HG03457 (cell line): ENCODE measurements at regions not wholly inside any gene's neighbourhood (a gene's known extent, or its start where the extent isn't known, plus 50 kb on each side); places are given as distances from the start of the nearest gene placed in this dataset.
"Not testable (repeated sequence)": the region's sequence is repeated elsewhere in the genome, so short reads cannot be mapped to it uniquely, and the experiment has no call there.

ENCODE experiments used
- ATAC-seq: cut with Tn5 transposase; IDR thresholded peaks from one replicate; pipeline ENCODE4 v1.9.1; 2021; ENCODE audit warnings: moderate number of reproducible peaks; ENCODE audit not compliant: unreplicated experiment

DNA sequence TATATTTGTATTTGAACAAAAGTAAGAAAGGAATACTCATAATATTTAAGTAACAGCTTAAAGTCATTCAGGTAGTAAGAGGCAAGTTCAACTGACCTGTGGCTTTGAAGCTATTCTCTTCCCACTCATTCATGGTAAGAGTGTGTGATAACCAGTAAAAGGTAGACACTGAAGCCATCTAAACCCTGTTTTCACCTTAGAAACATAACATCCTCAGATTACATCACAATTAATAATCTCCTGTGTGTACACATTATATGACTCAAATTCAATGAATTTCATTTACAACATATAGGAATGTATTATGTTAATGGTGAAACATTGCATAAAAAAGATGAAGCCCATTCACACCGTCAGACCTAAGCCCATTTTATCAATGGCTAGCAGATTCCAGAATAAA lies 364.8 kb upstream of the SNX7 start:
- no peak for ATAC-seq

DNA sequence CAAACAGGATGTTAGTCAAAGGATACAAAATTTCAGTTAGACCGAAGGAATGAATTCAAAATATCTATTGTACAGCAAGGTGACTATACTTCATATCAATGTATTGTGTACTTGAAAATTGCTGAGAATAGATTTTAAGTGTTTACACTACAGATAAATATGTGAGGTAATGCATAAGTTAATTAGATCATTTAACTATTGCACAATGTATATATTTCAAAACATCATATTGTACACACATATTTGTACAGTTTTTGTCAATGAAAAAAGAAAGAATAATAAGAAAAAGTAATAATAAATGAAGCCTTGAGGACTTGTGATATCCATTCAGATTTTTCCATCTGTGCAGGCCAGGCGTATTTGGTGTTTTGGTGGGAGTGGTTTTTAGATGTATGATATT lies 367.4 kb upstream of the SNX7 start:
- no peak for ATAC-seq

DNA sequence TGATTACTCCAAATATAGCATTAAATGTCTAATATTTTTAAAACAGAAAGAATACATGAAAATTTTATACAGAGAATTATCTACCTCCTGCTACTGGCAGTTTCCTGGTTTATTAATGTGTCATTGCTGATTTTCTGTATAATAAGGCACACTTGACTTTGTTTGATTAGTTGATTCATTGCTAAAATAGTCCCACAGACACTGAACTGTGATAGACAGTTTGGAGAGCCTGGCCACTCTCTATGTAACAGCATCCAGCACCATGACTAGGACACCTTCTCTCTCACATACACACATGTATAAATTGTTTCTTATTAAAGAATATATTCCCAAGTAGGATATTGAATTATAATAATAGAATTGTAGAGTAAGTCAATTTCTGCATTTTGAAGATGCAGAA lies 368.5 kb upstream of the SNX7 start:
- ATAC-seq, result no peak

DNA sequence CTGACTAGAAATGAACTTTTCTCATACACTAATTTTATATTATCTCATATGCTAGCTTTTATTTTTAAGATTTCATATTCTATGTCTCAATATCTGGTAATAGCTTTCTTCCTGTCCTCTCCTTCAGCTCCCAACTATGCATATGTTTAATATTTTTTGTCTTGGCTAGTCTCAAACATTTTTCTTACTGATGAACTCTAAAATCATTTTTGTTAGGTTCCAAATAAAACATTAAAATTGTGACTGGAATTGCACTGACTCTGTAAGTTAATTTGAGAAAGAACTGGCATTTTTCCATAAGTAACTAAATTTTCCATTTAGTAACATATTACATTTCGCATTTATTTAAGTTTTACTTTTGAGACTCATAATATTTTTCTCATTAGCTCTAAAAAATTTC lies 368.5 kb upstream of the DPYD start:
- ATAC-seq, result no peak

DNA sequence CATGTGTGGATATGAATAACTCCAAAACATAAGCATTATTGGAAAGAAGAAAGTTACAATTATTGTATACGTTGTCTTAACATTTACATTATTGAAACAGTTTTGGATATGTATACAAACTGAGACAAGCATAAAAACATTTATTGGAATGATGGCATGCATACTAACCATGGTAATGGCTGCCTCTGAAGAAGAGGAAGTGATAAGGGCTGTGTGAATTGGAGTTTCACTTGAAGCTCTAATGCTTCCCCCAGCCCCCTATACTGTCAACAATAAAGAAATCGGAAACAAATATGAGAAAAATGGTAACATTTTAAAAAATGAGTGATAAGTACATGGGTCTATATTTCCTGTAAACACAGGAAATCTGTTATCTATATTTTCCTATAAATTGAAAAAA lies 367.7 kb upstream of the DPYD start:
- ATAC-seq, result no peak

DNA sequence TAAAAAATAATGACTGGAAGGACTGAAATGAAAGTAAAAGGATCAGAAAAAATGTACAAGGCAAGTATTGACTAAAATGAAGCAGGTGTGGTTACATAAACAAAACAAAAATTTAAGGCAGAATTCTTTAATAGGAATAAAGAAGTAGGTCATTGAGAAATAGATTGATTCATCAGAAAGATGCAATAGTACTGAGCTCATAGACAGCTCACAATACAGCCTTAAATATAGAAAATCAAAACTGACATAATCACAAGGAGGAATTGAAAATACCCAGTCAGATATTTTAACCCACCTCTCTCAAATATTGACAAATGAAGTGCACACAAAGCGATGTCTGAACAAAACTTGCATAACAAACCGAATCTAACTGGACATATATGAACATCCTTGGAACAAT lies 366.8 kb upstream of the DPYD start:
- no peak for ATAC-seq

DNA sequence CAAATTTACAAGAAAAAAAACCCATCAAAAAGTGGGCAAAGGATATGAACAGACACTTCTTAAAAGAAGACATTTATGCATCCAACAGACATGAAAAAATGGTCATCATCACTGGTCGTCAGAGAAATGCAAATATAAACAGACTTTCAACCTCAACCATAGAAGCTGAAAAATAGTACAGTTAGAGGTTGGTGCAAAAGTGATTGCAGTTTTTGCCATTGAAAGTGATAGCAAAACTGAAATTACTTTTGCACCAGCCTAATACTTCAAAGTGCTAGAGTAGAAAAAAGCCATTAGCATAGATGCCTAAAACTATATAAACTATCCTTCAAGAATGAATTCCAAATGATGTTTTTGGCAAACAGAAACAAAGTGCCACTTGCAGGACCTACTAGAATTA lies 365.8 kb upstream of the DPYD start:
- ATAC-seq, result no peak

DNA sequence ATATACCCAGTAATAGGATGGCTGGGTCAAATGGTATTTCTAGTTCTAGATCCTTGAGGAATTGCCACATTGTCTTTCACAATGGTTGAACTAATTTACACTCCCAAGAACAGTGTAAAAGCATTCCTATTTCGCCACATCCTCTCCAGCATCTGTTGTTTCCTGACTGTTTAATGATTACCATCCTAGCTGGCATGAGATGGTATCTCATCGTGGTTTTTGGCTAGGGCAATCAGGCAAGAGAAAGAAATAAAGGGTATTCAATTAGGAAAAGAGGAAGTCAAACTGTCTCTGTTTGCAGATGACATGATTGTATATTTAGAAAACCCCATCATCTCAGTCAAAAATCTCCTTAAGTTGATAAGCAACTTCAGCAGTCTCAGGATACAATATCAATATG lies 364.5 kb upstream of the DPYD start:
- not testable (repeated sequence) for ATAC-seq

DNA sequence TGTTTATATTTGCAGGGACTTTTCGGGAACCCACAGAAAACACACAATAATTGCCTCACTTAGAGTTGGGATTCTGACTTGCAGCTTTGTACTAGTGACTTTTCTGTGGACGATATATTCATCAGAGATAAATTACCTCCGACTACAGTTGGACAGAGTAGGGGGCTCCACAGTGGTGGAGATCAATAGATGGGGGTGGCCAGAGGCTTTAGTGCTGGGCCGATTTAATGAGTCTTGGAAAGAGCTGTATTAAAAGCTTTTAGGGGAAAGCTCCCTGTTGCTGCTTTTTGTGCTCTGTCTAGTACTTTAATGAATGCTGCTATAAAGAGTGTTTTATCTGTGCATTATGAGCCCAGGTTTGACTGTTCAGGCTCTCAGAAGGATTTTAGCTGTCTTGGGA lies 359.2 kb upstream of the DPYD start:
- no peak for ATAC-seq

DNA sequence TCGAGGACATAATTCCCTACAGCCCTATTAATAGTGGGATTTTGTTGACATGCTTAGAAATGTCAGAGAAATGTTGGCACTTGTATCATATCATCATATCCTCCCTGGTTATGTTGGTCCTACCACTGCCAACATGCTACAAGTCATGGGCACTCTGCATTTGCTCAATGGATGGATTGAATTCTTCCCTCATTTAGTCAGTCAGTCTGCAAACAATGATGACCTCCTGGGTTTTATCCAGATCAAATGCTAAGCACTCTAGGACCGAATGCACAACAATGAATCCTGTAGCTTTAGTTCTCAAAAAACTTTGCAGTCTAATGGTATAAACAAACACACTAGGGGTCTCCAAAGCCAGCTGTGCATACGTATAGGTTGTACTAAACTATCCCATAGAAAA lies 357.2 kb upstream of the DPYD start:
- ATAC-seq, result no peak

DNA sequence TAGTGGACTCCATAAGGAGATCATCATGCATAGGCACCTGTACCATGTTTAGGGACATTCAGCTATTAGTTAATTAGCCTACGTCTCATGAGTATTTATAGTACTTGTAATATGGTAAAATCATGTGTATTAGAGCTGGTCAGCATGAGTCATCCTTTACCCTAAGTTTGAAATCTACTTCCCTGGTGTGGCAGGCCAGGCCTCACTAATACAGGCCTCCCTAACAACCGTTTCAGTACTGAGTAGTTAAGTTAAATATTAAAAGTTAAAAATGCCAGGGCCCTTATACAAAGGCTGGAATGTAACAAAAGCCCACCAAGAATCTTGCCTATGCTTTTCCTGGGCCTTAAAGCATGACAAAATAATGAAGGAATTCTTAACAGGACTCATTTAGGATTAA lies 356.3 kb upstream of the DPYD start:
- ATAC-seq, result no peak

DNA sequence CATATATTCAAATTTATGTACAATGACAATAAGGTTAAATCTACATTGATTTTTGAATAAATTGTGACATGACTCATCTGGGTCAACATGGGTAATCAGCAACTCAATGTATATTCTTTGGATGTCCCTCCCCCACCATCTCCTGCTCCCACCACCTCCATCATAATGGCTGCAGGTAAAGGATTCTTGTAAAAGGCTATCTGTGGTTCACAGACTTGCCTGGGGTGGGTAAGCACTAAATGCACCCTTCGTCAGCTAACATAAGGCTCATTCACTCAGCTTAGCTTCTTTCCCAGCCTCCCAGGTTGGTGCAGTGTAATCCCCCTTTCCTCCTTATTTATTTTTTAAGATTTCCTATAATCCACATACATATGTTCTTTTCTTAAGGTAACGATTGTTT lies 355.7 kb upstream of the DPYD start:
- ATAC-seq, result no peak

DNA sequence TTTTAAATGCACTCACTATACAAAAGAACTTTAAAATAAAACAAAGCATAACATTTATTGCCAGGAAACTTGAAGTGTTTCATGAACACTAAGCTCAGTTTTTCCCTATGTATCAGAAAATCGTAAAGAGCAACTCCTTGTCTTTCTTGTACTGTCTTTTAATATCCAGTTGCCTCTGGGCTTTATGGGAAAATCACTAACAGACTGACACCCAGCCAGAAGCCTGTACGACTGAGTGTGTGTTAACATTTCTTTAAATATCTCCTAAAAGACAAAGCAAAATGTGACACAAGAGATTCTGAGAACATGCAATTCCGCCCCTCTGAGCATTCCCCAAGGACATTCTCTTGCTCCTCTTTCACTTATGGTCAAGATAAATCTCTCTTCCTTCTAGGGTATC lies 347.5 kb upstream of the DPYD start:
- ATAC-seq, result no peak

DNA sequence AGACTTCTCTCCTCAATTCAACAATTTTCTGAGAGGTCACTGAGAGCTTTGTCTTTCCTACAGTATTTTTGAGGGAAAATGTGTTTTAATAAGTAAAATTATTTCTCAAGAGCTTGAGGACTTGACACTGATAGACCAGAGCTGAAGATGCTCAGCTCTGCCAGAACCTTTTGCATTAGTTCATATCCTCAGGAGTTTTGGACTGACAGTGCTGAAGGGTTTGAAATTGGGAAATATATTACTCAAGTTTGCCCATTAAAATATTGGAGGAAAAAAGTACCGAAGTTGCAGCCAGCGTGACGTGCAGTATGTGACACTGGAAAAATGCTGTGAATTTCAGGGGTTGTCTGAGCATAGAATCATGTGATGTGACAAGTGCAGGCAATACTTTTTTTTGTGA lies 346.6 kb upstream of the DPYD start:
- ATAC-seq, result no peak

DNA sequence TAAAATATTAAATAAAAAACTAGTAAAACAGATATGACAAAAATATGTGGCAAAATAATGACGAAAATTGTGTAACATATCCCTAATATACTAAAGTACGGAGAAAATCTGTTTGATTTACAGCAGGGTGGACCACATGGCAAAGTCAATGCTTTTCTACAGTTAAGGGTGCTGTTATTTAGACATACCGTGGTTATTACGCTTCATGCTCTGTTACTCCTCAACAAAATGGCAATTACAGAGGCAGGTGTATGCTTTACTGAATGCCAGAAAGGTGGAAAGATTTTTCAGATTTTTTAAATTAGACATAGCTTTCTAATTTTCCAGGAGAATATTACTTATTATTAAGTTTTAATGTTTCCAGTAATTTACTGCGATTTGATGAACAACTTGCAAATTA lies 343.9 kb upstream of the DPYD start:
- ATAC-seq, result no peak

DNA sequence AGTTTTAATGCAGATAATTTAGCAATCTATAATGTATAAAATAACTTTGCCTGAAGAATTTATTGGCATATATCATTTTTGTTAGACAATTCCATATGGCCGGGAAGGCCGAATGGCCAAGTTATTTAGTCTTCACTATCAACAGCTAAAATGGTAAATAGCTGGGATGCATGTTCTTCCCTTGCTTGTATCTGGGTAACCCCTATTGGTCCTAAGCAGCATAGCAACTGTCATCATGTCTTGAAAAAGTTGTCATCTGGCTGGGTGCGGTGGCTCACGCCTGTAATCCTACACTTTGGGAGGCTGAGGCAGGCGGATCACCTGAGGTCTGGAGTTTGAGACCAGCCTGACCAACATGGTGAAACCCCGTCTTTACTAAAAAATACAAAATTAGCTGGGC lies 340.0 kb upstream of the DPYD start:
- ATAC-seq, result no peak

DNA sequence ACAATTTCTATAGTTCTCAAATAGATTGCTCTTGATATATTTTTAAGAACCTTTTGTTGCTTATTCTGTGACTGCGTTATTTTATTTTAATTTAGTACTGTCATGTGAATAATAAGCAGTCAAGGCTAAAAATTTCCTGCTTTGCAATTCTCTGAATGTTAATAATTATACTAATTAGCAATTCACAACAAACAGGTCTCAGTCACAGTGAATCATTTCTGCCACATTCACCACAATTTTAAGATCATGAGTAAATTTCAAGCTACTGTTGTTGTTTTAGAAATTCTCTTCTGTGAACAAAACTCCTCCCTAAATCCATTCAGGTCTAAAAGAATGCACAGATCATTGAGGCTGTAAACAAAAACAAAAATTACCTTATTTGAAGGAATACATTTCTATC lies 339.6 kb upstream of the DPYD start:
- no peak for ATAC-seq

DNA sequence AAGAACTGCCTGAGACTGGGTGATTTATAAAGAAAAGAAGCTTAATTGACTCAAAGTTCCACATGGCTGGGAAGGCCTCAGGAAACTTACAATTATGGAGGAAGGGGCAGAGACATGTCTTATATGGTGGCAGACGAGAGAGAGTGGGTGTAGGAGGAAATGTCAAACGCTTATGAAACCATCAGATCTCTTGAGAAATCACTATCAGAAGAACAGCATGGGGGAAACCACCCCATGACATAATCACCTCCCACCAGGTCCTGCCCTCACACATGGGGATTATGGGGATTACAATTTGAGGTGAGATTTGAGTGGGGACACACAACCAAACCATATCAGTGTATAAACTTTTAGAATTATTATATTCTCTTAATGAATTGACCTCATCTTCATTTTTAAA lies 335.9 kb upstream of the DPYD start:
- ATAC-seq, result no peak

DNA sequence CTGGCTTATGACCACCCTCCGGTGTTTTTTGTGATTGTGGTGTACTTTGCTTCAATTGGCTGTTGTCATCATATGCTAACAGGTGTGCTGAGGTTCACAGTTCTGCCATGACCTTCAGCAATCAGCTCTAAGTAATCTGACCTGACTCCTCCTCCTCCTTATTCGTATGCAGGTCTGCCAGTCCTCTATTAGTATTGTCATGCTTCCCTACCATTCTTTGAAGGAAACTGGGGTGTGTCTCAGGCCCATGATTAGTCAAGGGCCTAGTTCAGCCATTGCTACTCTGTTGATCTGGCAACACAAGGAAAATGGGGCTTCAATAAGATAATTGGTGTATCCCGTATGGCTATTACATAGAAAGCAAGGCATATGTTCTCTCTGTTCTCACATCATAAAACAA lies 332.3 kb upstream of the DPYD start:
- ATAC-seq, result no peak

DNA sequence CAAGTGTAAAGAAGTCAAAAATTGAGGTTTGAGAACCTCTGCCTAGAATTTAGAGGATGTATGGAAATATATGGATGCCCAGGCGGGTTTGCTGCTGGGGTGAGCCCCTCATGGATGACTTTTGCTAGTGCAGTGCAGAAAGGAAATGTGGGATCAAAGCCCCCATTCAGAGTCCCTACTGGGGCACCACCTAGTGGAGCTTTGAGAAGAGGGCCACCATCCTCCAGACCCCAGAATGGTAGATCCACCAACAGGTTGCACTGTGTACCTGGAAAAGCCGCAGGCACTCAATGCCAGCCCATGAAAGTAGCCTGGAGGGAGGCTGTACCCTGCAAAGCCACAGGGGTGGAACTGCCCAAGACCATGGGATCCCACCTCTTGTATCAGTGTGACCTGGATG lies 330.7 kb upstream of the DPYD start:
- ATAC-seq, result no peak

DNA sequence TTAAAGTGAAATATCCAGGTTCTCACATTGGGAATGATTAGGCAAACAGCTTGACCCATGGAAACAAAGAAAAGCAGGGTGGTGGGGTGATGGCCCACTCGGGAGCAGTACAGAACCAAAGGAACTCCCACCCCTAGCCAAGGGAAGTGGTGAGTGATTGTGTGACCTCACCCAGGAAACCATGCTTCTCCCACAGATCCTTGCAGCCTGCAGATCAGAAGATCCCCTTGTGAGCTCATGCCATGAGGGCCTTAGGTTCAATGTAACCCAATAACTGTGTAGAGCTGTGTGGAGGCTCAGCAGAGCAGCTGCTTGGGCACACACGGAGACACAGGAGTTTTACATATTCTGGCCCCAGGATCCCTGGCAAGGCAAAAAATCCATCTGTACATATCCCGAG lies 311.8 kb upstream of the DPYD start:
- no peak for ATAC-seq

DNA sequence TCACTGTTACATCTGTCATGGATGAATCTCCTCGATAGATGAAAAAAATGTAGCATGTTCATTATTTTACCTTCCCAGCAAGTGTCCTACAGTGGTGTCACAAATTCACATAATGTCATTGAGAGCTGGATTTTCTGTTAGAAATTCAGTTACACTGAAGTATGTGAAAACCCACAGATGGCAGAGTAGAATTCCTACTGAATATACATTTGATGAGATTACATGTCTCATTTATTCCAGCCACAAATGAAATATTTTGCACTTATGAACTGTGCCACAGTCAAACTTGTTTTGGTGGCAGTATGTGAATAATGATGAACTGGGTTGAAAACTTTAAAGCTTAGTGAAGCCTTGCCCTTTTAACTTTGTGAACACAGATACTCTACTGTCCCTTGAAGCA lies 301.9 kb upstream of the DPYD start:
- ATAC-seq, result no peak

DNA sequence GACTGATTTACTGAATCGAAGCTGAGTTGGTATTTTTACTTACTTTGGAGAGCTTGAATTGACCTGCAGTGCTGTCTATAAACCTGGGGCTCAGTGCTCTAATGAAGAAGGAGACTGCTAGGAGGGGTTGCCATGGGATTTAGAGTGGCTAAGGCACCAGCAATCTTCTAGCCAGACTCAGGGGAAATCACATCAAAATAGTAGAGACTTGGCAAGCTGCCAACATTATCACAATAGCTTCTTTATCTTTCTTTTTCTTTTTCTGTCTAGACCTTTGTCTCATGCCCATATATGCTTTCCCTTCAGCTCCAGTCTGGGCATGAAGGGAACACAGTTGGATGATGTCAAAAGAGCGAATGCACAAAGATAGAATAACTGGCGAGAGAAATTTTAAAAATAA lies 301.1 kb upstream of the DPYD start:
- no peak for ATAC-seq

DNA sequence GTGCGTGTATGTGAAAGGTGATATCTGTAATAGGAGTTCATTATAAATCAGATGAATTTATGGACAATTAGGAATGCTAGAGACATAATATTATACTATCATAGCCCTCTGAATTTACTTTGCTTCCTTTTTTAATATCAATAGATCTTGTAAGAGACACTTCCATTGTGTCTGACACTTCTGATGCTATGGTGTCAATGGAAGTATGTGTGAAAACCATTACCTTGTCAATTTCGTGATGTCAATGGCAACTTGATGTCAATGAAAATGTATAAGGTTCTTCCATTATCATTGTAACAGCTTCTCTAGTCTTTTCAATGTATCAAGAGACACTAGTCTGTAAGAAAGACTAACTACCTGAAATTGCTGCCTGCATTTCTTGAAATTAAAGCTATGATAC lies 296.8 kb upstream of the DPYD start:
- ATAC-seq, result no peak
